ENCODE measurements at regions not wholly inside any gene's neighbourhood (a gene's known extent, or its start where the extent isn't known, plus 50 kb on each side); places are given as distances from the start of the nearest gene placed in this dataset.

DNA sequence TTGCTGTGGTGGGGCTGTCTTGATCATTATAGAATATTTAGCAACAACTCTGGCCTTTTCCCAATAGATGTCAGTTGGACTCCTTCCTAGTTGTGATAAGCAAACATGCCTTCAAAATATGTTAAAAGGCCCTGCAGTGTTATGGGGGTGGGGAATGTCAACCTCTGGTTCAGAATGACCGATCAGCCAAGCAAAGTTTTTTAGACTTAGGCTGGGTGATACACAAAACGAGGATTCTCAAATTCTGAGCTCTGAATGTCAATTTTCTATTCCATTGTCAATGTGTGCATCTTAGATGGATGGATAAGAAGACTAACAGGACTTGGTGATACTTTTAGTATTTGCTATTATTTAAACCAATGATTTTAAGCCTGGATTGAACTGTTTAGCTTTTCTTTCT is 940.0 kb upstream of the GRIA3 start:
- dilution Hi-C loops (cut with MboI; ENCODE audit: extremely low pct_ligation_motif_present, low sequenced_read_pairs) = no loop called here
- no peak for FAIRE-seq
- Histone ChIP-seq H3K79me2 (ENCODE audit: control insufficient read depth, insufficient read depth, low read length) (no peaks in the 10 kb centered on the region), H3K27ac (ENCODE audit: control insufficient read depth, insufficient read depth, low read length) (no peak overlapping the region), H3K27me3 (ENCODE audit: control insufficient read depth, extremely low read depth, insufficient read depth, low read length) (no peaks in the 10 kb centered on the region), H3K4me3 (ENCODE audit: control insufficient read depth in 2 of 3, extremely low read depth in 1 of 3, insufficient read depth in 2 of 3, low read depth in 1 of 3, low read length in 3 of 3) (no peak overlapping the region), H3K9me1 (ENCODE audit: control insufficient read depth, extremely low read depth, insufficient read depth, low read length) (no peaks in the 10 kb centered on the region), H3K9ac (ENCODE audit: control insufficient read depth, extremely low read depth, insufficient read depth, low read length) (no peak overlapping the region), H3K36me3 (ENCODE audit: control insufficient read depth in 2 of 2, extremely low read depth in 1 of 2, insufficient read depth in 2 of 2, low read length in 2 of 2) (no peaks in the 10 kb centered on the region), H3K4me2 (ENCODE audit: control insufficient read depth, extremely low read depth, insufficient read depth, low read depth, low read length) (no peak overlapping the region), H3K4me1 (ENCODE audit: control insufficient read depth, extremely low read depth, insufficient read depth, low read length) (peaks cover 2% of the 10 kb centered on the region), H4K20me1 (ENCODE audit: control insufficient read depth, extremely low read depth, insufficient read depth, low read length) (no peaks in the 10 kb centered on the region), H2AFZ (ENCODE audit: control insufficient read depth, low read length) (no peak overlapping the region), H3K9me3 (ENCODE audit: control insufficient read depth, low read depth, low read length) (no peaks in the 10 kb centered on the region)
- TF ChIP-seq EZH2 (IDR thresholded peaks at IDR 0.05; ENCODE audit: low read length) = no peak
- TF ChIP-seq CTCF (optimal IDR thresholded peaks at IDR 0.05 in 1 of 3, IDR thresholded peaks at IDR 0.05 in 1 of 3, conservative IDR thresholded peaks at IDR 0.05 in 1 of 3; ENCODE audit: extremely low read depth in 1 of 3, insufficient read depth in 2 of 3, low read length in 3 of 3) = no peak
- no peak for DNase-seq (ENCODE audit: low read depth, low spot score)

DNA sequence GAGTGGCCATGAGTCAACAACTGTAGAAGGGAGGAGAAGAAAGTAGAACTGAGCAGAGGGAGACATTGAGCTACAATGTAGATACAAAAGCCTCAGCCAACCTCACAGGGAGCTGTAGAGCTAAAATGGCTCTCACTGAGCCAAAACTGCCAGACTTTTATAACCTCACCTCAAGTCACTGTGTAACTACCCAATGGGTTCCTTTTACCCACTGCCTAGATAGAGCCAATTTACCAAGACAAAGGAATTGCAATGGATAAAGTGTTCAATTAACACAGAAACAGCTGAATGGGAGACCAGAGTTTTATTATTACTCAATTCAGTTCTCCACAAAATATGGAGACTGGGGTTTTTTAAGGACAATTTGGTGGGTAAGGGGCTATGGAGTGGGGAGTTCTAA is 938.9 kb upstream of the GRIA3 start:
- TF ChIP-seq EZH2 (IDR thresholded peaks at IDR 0.05; ENCODE audit: low read length) (no peak), CTCF (optimal IDR thresholded peaks at IDR 0.05 in 1 of 3, IDR thresholded peaks at IDR 0.05 in 1 of 3, conservative IDR thresholded peaks at IDR 0.05 in 1 of 3; ENCODE audit: extremely low read depth in 1 of 3, insufficient read depth in 2 of 3, low read length in 3 of 3) (no peak)
- H3K27ac ChIP-seq (ENCODE audit: control insufficient read depth, insufficient read depth, low read length) = no peak overlapping the region
- H3K27me3 ChIP-seq (ENCODE audit: control insufficient read depth, extremely low read depth, insufficient read depth, low read length) = no peaks in the 10 kb centered on the region
- H4K20me1 ChIP-seq (ENCODE audit: control insufficient read depth, extremely low read depth, insufficient read depth, low read length) = no peaks in the 10 kb centered on the region
- H3K9me3 ChIP-seq (ENCODE audit: control insufficient read depth, low read depth, low read length) = no peaks in the 10 kb centered on the region
- dilution Hi-C loops (cut with MboI; ENCODE audit: extremely low pct_ligation_motif_present, low sequenced_read_pairs) = no loop called here
- H2AFZ ChIP-seq (ENCODE audit: control insufficient read depth, low read length) = no peak overlapping the region
- no peak overlapping the region for H3K4me3 ChIP-seq (ENCODE audit: control insufficient read depth in 2 of 3, extremely low read depth in 1 of 3, insufficient read depth in 2 of 3, low read depth in 1 of 3, low read length in 3 of 3)
- no peaks in the 10 kb centered on the region for H3K4me1 ChIP-seq (ENCODE audit: control insufficient read depth, extremely low read depth, insufficient read depth, low read length)
- H3K36me3 ChIP-seq (ENCODE audit: control insufficient read depth in 2 of 2, extremely low read depth in 1 of 2, insufficient read depth in 2 of 2, low read length in 2 of 2) = no peaks in the 10 kb centered on the region
- no peak overlapping the region for H3K9ac ChIP-seq (ENCODE audit: control insufficient read depth, extremely low read depth, insufficient read depth, low read length)
- no peak for DNase-seq (ENCODE audit: low read depth, low spot score)
- no peak overlapping the region for H3K4me2 ChIP-seq (ENCODE audit: control insufficient read depth, extremely low read depth, insufficient read depth, low read depth, low read length)
- H3K79me2 ChIP-seq (ENCODE audit: control insufficient read depth, insufficient read depth, low read length) = no peaks in the 10 kb centered on the region
- FAIRE-seq = no peak
- no peaks in the 10 kb centered on the region for H3K9me1 ChIP-seq (ENCODE audit: control insufficient read depth, extremely low read depth, insufficient read depth, low read length)

Measured in keratinocyte (primary cell).